Coronary artery (tissue), 2 donors: ENCODE measurements at regions not wholly inside any gene's neighbourhood (a gene's known extent, or its start where the extent isn't known, plus 50 kb on each side); places are given as distances from the start of the nearest gene placed in this dataset.
"Not testable (repeated sequence)": the region's sequence is repeated elsewhere in the genome, so short reads cannot be mapped to it uniquely, and the experiment has no call there.

Source experiments
- DNase-seq: peaks from one replicate; pipeline ENCODE4 v3.0.0-alpha.2; 2017; ENCODE audit warnings: low spot score
- H3K27ac ChIP-seq, 2 donors: fragments of 200-600 bp; sonication (generic); one replicate each; pipeline ENCODE4 v1.5.1; 2016 to 2019
- H3K4me3 ChIP-seq: fragments of 200-600 bp; sonication (generic); 2 replicates; pipeline ENCODE4 v1.5.1; 2016; ENCODE audit warnings: mild to moderate bottlenecking, moderate library complexity
- TF ChIP-seq, protein P1 (sequence below): fragments of 200-600 bp; sonication (generic); IDR thresholded peaks from one replicate; pipeline ENCODE4 v1.5.1; 2019; ENCODE audit warnings: antibody characterized with exemption

DNA sequence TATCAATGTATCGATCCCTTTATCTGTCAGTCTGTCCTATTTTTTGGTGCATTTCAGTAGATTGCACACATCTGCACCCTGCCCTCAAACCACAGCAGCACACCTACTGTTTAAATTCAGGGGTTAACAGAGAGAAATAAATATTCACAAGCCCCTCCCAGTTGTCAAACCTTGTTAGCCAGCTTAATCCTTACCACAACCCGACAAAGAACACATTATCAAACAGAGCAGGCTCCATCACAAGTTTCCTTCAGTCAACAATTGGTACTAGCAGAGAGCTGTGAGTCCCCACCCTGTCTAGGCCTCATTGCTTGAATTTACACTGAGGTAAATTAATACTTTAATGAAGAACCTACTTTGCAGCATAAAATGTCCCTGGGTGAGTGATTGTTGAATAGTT, 249.8 kb downstream of the FNDC1 start:
- Histone ChIP-seq H3K27ac (no peak overlapping the region), H3K4me3 (no peak overlapping the region)
- DNase-seq = no peak
- TF ChIP-seq, protein P1, sequence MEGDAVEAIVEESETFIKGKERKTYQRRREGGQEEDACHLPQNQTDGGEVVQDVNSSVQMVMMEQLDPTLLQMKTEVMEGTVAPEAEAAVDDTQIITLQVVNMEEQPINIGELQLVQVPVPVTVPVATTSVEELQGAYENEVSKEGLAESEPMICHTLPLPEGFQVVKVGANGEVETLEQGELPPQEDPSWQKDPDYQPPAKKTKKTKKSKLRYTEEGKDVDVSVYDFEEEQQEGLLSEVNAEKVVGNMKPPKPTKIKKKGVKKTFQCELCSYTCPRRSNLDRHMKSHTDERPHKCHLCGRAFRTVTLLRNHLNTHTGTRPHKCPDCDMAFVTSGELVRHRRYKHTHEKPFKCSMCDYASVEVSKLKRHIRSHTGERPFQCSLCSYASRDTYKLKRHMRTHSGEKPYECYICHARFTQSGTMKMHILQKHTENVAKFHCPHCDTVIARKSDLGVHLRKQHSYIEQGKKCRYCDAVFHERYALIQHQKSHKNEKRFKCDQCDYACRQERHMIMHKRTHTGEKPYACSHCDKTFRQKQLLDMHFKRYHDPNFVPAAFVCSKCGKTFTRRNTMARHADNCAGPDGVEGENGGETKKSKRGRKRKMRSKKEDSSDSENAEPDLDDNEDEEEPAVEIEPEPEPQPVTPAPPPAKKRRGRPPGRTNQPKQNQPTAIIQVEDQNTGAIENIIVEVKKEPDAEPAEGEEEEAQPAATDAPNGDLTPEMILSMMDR = no peak

DNA sequence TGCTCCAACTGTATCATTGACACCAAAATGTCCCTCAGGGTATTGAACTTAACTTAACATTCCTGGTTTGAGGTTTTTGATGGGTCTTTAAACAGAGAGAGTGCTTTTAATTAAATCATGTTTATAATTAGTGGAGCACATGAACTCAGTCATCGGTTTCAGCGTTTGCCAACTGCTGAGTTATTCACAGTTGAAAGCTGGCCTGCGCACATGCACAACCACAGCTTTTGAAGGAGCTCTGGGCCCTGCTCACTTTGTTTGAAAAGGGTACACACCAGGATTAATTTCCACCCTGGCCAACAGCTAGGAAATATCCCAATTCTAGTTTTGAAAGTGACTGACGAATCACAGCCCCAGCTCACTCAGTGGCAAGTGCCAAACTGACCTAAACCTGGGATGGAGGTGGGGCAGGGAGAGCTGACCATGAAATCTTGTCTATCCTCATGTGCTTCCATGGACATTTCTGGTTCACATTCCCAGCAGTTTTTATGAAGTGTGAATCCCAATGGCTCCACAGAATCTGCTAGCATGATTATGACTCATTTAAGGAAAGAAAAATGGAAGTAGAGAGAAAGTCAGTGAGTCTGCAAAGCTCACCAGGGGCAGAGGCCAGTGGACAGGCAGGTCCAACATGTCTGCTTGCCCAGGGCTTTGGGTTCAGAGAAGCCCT, 247.8 kb downstream of the FNDC1 start:
- no peak for DNase-seq
- TF ChIP-seq, protein P1 = no peak
- no peak overlapping the region for H3K4me3 ChIP-seq
- H3K27ac ChIP-seq = no peak overlapping the region

DNA sequence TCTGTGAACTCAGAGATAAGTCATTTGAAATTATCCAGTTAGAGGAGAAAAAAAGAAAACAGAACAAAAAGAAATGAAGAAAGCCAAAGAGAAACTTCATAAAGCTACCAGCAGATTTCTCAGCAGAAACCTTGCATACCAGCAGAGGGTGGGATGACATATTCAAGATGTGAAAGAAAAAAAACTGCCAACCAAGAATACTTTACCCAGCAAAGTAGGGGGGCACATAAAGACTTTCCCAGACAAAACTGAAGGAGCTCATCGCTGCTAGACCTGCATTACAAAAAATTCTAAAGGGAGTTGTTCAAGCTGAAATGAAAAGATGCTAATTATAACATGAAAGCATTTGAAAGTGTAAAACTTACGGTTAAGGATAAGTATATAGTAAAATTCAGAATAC, 246.3 kb downstream of the FNDC1 start:
- TF ChIP-seq, protein P1 = no peak
- Histone ChIP-seq H3K27ac (no peak overlapping the region), H3K4me3 (no peak overlapping the region)
- DNase-seq = no peak

DNA sequence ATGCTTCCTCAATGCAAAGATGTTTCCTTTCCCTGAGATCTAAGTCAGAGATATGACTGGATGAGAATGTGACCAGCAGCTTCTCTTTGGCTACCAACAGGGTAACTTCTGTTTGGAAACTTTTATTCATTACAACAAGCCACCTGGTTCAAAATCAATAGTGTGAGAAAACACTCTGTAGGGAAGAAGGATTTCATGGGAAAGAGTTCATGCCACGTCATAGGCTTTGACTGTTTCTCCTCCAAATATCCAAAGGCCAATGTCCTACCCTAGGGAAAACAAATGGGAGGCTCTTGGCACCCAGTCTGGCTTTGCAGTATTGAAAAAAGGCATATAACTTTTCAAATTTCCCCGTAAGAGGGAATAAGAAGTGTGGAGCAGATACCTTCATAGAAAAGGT, 245.5 kb downstream of the FNDC1 start:
- TF ChIP-seq, protein P1 = no peak
- Histone ChIP-seq H3K4me3 (no peak overlapping the region), H3K27ac (no peak overlapping the region)
- no peak for DNase-seq

DNA sequence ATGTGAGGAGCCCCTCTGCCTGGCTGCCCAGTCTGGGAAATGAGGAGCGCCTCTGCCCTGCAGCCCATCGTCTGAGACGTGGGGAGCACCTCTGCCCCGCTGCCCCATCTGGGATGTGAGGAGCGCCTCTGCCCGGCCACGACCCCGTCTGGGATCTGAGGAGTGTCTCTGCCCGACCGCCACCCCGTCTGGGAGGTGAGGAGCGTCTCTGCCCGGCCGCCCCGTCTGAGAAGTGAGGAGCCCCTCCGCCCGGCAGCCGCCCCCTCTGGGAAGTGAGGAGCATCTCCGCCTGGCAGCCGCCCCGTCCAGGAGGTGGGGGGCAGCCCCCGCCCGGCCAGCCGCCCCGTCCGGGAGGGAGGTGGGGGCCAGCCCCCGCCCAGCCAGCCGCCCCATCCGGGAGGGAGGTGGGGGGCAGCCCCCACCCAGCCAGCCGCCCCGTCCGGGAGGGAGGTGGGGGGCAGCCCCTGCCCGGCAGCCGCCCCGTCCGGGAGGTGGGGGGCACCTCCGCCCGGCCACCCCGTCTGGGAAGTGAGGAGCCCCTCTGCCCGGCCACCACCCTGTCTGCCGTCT, 238.1 kb downstream of the FNDC1 start:
- not testable (repeated sequence) for H3K4me3 ChIP-seq, H3K27ac ChIP-seq, DNase-seq

DNA sequence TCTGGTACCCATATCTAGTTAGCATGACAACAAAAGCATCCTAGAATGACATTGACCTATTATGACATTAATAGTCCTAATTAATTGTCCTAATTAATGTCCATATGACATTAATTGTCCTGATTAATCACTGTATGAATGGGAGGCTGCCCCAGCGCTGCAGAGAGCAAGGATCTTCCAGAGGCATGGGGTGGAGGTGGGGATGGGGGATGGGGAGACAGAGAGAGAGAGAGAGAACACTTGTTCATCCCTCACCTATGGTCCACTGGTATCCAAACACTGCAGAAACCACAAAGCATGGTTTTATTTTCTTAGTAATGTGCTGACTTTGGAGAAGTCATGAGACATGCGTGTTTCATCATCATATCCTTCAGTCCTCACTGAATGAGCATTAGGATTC, 235.1 kb downstream of the FNDC1 start:
- TF ChIP-seq, protein P1 = no peak
- H3K4me3 ChIP-seq = no peak overlapping the region
- no peak overlapping the region for H3K27ac ChIP-seq
- no peak for DNase-seq

DNA sequence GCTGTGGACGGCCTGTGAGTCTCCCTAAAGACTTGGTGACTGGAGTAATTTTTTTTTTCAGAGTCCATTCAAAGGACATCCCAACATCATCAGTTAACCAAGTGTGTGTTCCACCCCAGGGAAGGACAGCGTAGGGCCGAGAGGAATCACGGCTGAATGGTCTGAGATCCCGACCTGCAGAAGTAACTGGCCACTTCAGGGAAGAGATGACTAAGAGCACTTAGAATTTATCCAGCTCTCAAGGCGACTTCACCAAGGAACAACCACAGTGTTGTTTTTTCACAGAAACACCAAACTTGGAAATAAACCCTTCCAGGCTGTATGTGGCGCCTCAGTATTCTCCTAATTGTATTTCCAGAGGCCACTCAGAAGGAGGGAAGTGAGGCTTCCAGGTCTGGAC, 231.6 kb downstream of the FNDC1 start:
- H3K4me3 ChIP-seq = no peak overlapping the region
- DNase-seq = no peak
- no peak overlapping the region for H3K27ac ChIP-seq
- TF ChIP-seq, protein P1 = no peak
